ENCODE measurements at regions not wholly inside any gene's neighbourhood (a gene's known extent, or its start where the extent isn't known, plus 50 kb on each side); places are given as distances from the start of the nearest gene placed in this dataset.

DNA sequence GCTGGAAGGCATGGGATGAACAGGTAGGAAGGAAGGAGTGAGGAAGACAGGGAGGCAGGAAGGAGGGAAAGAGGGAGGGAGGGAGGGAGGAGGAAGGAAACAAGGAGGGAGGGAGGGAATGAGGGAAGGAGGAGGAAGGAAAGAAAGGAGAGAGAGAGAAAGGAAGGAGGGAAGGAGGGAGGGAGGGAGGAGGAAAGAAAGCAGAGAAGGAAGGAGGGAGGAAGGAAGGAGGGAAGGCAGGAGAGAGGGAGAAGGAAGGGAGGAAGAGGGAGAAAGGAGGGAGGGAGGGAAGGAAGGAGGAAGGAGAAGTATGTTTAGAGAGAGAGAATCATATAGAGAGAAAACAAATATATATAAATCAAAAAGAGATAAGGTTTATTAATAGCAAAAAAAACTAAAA lies 175.9 kb upstream of the FOXN3 start:
- TF ChIP-seq, protein P1, sequence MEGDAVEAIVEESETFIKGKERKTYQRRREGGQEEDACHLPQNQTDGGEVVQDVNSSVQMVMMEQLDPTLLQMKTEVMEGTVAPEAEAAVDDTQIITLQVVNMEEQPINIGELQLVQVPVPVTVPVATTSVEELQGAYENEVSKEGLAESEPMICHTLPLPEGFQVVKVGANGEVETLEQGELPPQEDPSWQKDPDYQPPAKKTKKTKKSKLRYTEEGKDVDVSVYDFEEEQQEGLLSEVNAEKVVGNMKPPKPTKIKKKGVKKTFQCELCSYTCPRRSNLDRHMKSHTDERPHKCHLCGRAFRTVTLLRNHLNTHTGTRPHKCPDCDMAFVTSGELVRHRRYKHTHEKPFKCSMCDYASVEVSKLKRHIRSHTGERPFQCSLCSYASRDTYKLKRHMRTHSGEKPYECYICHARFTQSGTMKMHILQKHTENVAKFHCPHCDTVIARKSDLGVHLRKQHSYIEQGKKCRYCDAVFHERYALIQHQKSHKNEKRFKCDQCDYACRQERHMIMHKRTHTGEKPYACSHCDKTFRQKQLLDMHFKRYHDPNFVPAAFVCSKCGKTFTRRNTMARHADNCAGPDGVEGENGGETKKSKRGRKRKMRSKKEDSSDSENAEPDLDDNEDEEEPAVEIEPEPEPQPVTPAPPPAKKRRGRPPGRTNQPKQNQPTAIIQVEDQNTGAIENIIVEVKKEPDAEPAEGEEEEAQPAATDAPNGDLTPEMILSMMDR (IDR thresholded peaks at IDR 0.05; ENCODE audit: insufficient read depth, low read length) = no peak
- TF ChIP-seq POLR2AphosphoS5 (IDR thresholded peaks at IDR 0.05; ENCODE audit: low read depth) = no peak
- no peak for TF ChIP-seq GABPA (IDR thresholded peaks at IDR 0.05; ENCODE audit: low read depth)
